ENCODE measurements at regions not wholly inside any gene's neighbourhood (a gene's known extent, or its start where the extent isn't known, plus 50 kb on each side); places are given as distances from the start of the nearest gene placed in this dataset.

DNA sequence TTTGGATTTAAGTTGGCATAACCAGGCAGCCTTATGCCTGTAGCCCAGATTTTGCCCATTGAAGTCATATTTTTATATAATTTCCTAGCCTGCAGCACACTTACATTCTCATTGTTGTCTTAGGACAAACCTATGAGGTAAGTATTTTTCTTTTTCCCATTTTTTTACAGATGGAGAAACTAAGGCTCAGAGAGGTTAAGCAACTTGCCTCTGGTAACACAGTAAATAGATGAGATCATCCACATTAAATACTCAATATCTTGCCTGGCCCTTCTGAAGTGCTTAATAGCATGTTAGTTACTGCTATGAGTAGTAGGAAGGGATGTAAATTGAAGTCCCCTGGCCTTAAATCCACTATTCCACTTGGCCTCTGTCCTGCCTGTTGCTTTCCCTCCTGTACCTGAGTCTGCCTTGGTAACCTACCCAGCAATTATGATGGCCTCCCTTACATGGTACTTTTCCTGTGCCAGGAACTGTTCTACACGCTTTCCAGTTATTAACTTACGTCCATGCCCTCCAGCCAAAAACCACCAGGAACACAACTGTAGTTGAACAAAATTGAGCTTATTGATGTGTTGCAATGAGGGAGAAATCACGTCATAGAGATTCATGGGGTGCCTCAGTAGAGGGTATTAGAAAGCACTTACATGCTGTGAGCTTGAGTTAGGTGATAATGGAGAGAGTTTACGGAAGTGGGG, 111.6 kb upstream of the FGGY start:
- Histone ChIP-seq H3K9me2 (replicated peaks; ENCODE audit: insufficient read depth, low read length) (no peaks in the 10 kb centered on the region), H3K4me3 (ENCODE audit: low read length) (no peak overlapping the region), H3K27ac (ENCODE audit: low read length) (no peak overlapping the region), H4K20me1 (ENCODE audit: insufficient read depth, low read depth, low read length) (no peaks in the 10 kb centered on the region), H3K4me2 (ENCODE audit: low read depth, low read length, poor library complexity, severe bottlenecking) (no peak overlapping the region), H3K79me2 (ENCODE audit: low read length) (no peaks in the 10 kb centered on the region), H3K4me1 (ENCODE audit: low read length) (no peaks in the 10 kb centered on the region), H3K9ac (ENCODE audit: low read length) (no peak overlapping the region), H3K27me3 (ENCODE audit: low read length) (no peaks in the 10 kb centered on the region), H2AFZ (ENCODE audit: low read length) (no peak overlapping the region), H3K36me3 (ENCODE audit: insufficient read depth, low read length) (no peaks in the 10 kb centered on the region), H3K9me3 (ENCODE audit: low read length) (no peaks in the 10 kb centered on the region)
- no peak for DNase-seq

DNA sequence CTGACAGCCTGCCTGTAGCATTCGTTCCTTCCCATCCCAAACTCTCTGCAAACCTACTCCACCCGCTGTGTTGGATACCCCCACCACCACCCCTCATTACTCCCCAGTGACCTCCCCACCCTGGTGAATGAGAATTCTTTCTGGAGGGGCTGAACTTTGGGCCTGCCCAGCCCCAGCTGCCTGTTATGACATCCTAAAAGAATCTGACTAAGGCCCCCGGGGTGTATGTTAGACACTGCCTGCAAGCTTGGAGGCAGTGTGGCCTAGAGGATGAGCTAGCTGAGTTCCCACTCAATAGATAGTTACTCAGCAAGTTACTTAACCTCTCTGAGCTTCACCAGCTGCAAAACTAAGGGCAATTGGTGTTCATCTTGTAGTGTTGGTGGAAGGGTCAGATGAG, 110.2 kb upstream of the FGGY start:
- Histone ChIP-seq H3K9ac (ENCODE audit: low read length) (no peak overlapping the region), H3K79me2 (ENCODE audit: low read length) (no peaks in the 10 kb centered on the region), H3K9me3 (ENCODE audit: low read length) (no peaks in the 10 kb centered on the region), H4K20me1 (ENCODE audit: insufficient read depth, low read depth, low read length) (no peaks in the 10 kb centered on the region), H3K9me2 (replicated peaks; ENCODE audit: insufficient read depth, low read length) (no peaks in the 10 kb centered on the region), H3K4me3 (ENCODE audit: low read length) (no peak overlapping the region), H3K27me3 (ENCODE audit: low read length) (no peaks in the 10 kb centered on the region), H3K27ac (ENCODE audit: low read length) (no peak overlapping the region), H3K4me2 (ENCODE audit: low read depth, low read length, poor library complexity, severe bottlenecking) (no peak overlapping the region), H3K4me1 (ENCODE audit: low read length) (no peaks in the 10 kb centered on the region), H3K36me3 (ENCODE audit: insufficient read depth, low read length) (no peaks in the 10 kb centered on the region), H2AFZ (ENCODE audit: low read length) (no peak overlapping the region)
- no peak for DNase-seq

DNA sequence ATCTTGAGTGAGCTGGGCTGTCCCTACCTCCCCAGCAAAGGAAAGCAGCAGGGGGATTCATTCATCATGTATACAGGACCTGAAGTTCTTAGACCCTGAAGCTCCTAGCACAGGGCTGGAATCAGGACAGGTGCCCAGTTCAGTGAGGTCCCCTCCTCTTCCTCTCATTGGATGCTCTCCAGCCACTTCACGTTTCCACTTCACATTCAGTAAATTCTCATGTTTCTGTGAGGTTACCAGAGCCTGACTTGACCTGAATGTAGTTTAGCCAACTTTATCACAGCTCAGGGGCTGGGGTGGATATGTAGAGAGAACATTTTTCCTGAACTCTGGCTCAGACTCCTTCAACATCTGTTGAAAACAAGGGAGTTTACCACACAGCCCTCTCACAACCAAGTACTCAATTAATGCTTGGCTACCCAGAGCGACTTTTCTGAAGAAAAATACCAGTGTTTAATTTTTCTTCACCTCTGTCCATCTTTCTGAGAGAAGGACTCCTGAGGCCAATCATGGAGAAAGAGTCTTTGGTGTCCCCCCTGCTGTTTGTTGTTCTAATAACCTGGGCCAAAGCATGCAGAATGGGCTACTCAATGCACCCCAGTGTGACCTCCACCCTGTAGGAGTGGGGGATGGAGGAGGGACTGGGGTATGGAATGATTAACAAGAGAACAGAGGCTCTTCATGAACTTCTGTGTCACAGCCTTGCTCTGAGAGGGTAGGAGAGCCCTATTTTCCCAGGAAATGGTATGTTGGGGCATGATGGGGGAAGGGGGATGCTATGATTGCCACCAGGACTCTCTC, 108.3 kb upstream of the FGGY start:
- Histone ChIP-seq H4K20me1 (ENCODE audit: insufficient read depth, low read depth, low read length) (no peaks in the 10 kb centered on the region), H3K36me3 (ENCODE audit: insufficient read depth, low read length) (no peaks in the 10 kb centered on the region), H3K4me2 (ENCODE audit: low read depth, low read length, poor library complexity, severe bottlenecking) (no peak overlapping the region), H3K4me3 (ENCODE audit: low read length) (no peak overlapping the region), H2AFZ (ENCODE audit: low read length) (no peak overlapping the region), H3K4me1 (ENCODE audit: low read length) (no peaks in the 10 kb centered on the region), H3K9ac (ENCODE audit: low read length) (no peak overlapping the region), H3K9me2 (replicated peaks; ENCODE audit: insufficient read depth, low read length) (no peaks in the 10 kb centered on the region), H3K9me3 (ENCODE audit: low read length) (no peaks in the 10 kb centered on the region), H3K27me3 (ENCODE audit: low read length) (no peaks in the 10 kb centered on the region), H3K79me2 (ENCODE audit: low read length) (no peaks in the 10 kb centered on the region), H3K27ac (ENCODE audit: low read length) (no peak overlapping the region)
- DNase-seq, result no peak

DNA sequence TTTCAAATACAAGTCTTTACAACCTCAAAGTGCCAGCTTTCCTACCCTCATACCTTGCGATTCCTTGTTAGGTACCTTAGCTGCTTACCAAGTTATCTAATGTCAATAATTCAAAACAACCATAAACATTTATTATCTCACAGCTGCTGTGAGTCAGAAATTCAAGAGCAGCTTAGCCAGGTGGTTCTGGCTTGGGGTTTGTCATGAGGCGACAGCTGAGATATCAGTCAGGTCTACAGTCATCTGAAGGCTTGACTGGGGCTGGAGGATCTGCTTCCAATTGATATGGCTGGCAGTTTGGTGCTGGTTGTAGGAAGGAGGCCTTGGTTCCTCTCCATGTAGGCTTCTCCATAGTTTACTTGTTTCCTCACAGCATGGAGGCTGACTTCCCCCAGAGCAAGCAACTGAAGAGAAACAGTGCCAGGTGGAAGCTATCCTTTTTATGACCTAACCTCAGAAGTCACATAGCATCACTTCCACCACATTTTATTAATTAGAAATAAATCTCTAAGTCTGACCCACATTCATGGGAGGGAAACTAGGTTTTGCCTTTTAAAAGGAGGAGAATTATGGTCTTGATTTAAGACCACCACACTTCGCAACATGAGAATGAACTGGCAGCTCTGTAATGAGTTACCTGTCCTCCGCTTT, 103.3 kb upstream of the FGGY start:
- Histone ChIP-seq H3K36me3 (ENCODE audit: insufficient read depth, low read length) (no peaks in the 10 kb centered on the region), H3K27ac (ENCODE audit: low read length) (no peak overlapping the region), H3K9ac (ENCODE audit: low read length) (no peak overlapping the region), H2AFZ (ENCODE audit: low read length) (no peak overlapping the region), H3K4me1 (ENCODE audit: low read length) (no peaks in the 10 kb centered on the region), H3K4me3 (ENCODE audit: low read length) (no peak overlapping the region), H3K79me2 (ENCODE audit: low read length) (no peaks in the 10 kb centered on the region), H3K27me3 (ENCODE audit: low read length) (no peaks in the 10 kb centered on the region), H4K20me1 (ENCODE audit: insufficient read depth, low read depth, low read length) (no peaks in the 10 kb centered on the region), H3K9me2 (replicated peaks; ENCODE audit: insufficient read depth, low read length) (no peaks in the 10 kb centered on the region), H3K4me2 (ENCODE audit: low read depth, low read length, poor library complexity, severe bottlenecking) (no peak overlapping the region), H3K9me3 (ENCODE audit: low read length) (no peaks in the 10 kb centered on the region)
- no peak for DNase-seq

GRCh38 chr1:59194621-59195020, 102.3 kb upstream of the FGGY start:
- H3K36me3 ChIP-seq (ENCODE audit: insufficient read depth, low read length), result no peaks in the 10 kb centered on the region
- H3K27ac ChIP-seq (ENCODE audit: low read length), result no peak overlapping the region
- H3K9me3 ChIP-seq (ENCODE audit: low read length), result no peaks in the 10 kb centered on the region
- no peaks in the 10 kb centered on the region for H3K27me3 ChIP-seq (ENCODE audit: low read length)
- H3K4me3 ChIP-seq (ENCODE audit: low read length), result no peak overlapping the region
- no peak overlapping the region for H2AFZ ChIP-seq (ENCODE audit: low read length)
- H3K4me2 ChIP-seq (ENCODE audit: low read depth, low read length, poor library complexity, severe bottlenecking), result no peak overlapping the region
- H3K79me2 ChIP-seq (ENCODE audit: low read length), result no peaks in the 10 kb centered on the region
- no peaks in the 10 kb centered on the region for H3K9me2 ChIP-seq (replicated peaks; ENCODE audit: insufficient read depth, low read length)
- H3K4me1 ChIP-seq (ENCODE audit: low read length), result no peaks in the 10 kb centered on the region
- DNase-seq, result no peak
- no peak overlapping the region for H3K9ac ChIP-seq (ENCODE audit: low read length)
- no peaks in the 10 kb centered on the region for H4K20me1 ChIP-seq (ENCODE audit: insufficient read depth, low read depth, low read length)

DNA sequence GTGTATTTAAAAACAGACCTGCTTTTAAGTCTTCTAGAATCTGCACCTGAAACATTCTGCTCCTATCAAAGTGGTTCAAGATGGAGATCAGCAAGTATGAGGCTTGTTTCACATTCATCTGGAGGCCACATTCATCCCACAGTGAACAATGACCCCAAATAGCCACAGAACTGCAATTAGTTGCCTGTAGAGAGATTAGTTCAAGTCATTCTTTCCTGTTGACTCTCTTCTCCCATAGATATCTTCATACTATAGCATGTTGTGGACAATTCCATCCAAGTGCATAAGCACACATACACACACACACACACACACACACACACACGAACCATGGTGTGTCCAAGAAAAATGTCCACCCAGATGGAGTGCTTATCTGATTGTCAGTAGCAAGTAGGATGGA, 101.7 kb upstream of the FGGY start:
- Histone ChIP-seq H3K9me2 (replicated peaks; ENCODE audit: insufficient read depth, low read length) (no peaks in the 10 kb centered on the region), H3K27ac (ENCODE audit: low read length) (no peak overlapping the region), H3K4me1 (ENCODE audit: low read length) (no peaks in the 10 kb centered on the region), H2AFZ (ENCODE audit: low read length) (no peak overlapping the region), H3K4me3 (ENCODE audit: low read length) (no peak overlapping the region), H3K79me2 (ENCODE audit: low read length) (no peaks in the 10 kb centered on the region), H3K9me3 (ENCODE audit: low read length) (no peaks in the 10 kb centered on the region), H4K20me1 (ENCODE audit: insufficient read depth, low read depth, low read length) (no peaks in the 10 kb centered on the region), H3K4me2 (ENCODE audit: low read depth, low read length, poor library complexity, severe bottlenecking) (no peak overlapping the region), H3K27me3 (ENCODE audit: low read length) (no peaks in the 10 kb centered on the region), H3K36me3 (ENCODE audit: insufficient read depth, low read length) (no peaks in the 10 kb centered on the region), H3K9ac (ENCODE audit: low read length) (no peak overlapping the region)
- DNase-seq, result no peak

DNA sequence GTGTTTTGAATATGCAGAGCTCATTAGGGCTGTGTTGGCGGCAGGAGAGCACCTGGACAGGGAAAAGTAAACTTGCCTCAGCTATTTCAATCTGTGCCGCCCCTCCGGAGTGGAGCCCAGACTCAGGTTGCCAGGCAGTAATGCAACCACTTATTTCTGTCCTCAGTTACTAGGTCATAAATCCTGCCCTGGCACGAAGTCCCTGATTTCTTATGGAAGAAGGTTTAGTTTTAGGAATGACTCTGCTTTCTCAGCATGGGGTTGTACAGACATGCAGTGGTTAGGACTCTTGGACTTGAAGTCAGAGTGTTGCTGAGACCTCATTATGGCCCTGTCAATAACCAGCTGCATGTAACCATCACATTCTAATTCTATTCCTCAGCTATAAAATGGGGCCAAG, 98.3 kb upstream of the FGGY start:
- no peaks in the 10 kb centered on the region for H3K4me1 ChIP-seq (ENCODE audit: low read length)
- H3K4me2 ChIP-seq (ENCODE audit: low read depth, low read length, poor library complexity, severe bottlenecking), result no peak overlapping the region
- no peaks in the 10 kb centered on the region for H3K36me3 ChIP-seq (ENCODE audit: insufficient read depth, low read length)
- H3K27ac ChIP-seq (ENCODE audit: low read length), result no peak overlapping the region
- H3K27me3 ChIP-seq (ENCODE audit: low read length), result no peaks in the 10 kb centered on the region
- no peaks in the 10 kb centered on the region for H3K9me2 ChIP-seq (replicated peaks; ENCODE audit: insufficient read depth, low read length)
- no peaks in the 10 kb centered on the region for H3K79me2 ChIP-seq (ENCODE audit: low read length)
- H2AFZ ChIP-seq (ENCODE audit: low read length), result no peak overlapping the region
- no peaks in the 10 kb centered on the region for H4K20me1 ChIP-seq (ENCODE audit: insufficient read depth, low read depth, low read length)
- H3K9ac ChIP-seq (ENCODE audit: low read length), result no peak overlapping the region
- H3K9me3 ChIP-seq (ENCODE audit: low read length), result no peaks in the 10 kb centered on the region
- no peak for DNase-seq
- no peak overlapping the region for H3K4me3 ChIP-seq (ENCODE audit: low read length)

- DNase-seq, result no peak
- Histone ChIP-seq H3K79me2 (ENCODE audit: low read length) (no peaks in the 10 kb centered on the region), H3K9me2 (replicated peaks; ENCODE audit: insufficient read depth, low read length) (no peaks in the 10 kb centered on the region), H4K20me1 (ENCODE audit: insufficient read depth, low read depth, low read length) (no peaks in the 10 kb centered on the region), H3K4me2 (ENCODE audit: low read depth, low read length, poor library complexity, severe bottlenecking) (no peak overlapping the region), H2AFZ (ENCODE audit: low read length) (no peak overlapping the region), H3K27ac (ENCODE audit: low read length) (no peak overlapping the region), H3K9me3 (ENCODE audit: low read length) (no peaks in the 10 kb centered on the region), H3K27me3 (ENCODE audit: low read length) (no peaks in the 10 kb centered on the region), H3K4me3 (ENCODE audit: low read length) (no peak overlapping the region), H3K4me1 (ENCODE audit: low read length) (no peaks in the 10 kb centered on the region), H3K36me3 (ENCODE audit: insufficient read depth, low read length) (no peaks in the 10 kb centered on the region), H3K9ac (ENCODE audit: low read length) (no peak overlapping the region)
Measured at GRCh38 chr1:59199147-59199546, 97.7 kb upstream of the FGGY start.

Measured in Karpas-422 (cell line).